ENCODE measurements at regions not wholly inside any gene's neighbourhood (a gene's known extent, or its start where the extent isn't known, plus 50 kb on each side); places are given as distances from the start of the nearest gene placed in this dataset.

- Histone ChIP-seq H3K27ac (no peak overlapping the region), H3K4me3 (ENCODE audit: low read depth in 1 of 2, low read length in 1 of 2) (no peak overlapping the region), H3K36me3 (no peaks in the 10 kb centered on the region), H3K9me3 (no peaks in the 10 kb centered on the region), H3K27me3 (no peaks in the 10 kb centered on the region), H3K4me1 (ENCODE audit: control insufficient read depth in 1 of 2, insufficient read depth in 1 of 2, low read depth in 1 of 2, low read length in 1 of 2) (no peaks in the 10 kb centered on the region)
- no peak for TF ChIP-seq CTCF (IDR thresholded peaks at IDR 0.05)
Measured at GRCh38 chr2:128996078-128996477, 677.4 kb upstream of the HS6ST1 start.

DNA sequence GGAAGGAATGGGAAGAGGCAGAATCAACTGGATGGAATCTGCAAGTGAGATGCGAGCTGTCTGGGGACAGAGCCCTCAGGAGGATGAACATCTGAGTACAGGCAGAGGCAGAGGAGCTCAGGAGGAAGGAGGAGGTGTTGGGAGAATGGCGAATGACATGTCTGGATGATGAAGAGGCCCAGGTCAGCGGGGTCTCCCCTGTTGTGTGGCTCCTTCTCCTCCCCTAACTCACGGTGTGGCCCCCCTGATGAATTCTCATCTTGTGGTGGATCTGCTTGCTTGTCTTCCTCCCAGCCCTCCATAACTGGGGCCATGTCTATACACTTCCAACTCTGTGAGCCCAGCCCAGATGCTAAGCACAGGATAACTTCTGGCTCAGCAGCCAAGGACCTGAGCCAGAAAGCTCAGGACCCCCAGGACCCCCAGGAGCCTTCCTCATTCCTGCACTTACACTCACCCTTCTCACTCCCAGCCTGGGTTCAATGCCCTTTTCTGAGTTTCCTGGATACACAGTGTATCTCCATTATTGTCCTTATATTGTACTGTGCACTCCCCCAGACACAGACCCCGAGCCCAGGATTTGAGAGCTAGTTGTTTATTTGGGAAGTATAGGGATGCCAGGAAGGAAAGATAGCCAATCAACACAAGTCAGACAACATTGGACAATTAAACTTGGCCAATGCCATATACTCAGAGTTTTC lies 678.6 kb upstream of the HS6ST1 start:
- Histone ChIP-seq H3K4me1 (ENCODE audit: control insufficient read depth in 1 of 2, insufficient read depth in 1 of 2, low read depth in 1 of 2, low read length in 1 of 2) (no peaks in the 10 kb centered on the region), H3K27me3 (no peaks in the 10 kb centered on the region), H3K27ac (no peak overlapping the region), H3K9me3 (no peaks in the 10 kb centered on the region), H3K4me3 (ENCODE audit: low read depth in 1 of 2, low read length in 1 of 2) (no peak overlapping the region), H3K36me3 (no peaks in the 10 kb centered on the region)
- no peak for TF ChIP-seq CTCF (IDR thresholded peaks at IDR 0.05)

DNA sequence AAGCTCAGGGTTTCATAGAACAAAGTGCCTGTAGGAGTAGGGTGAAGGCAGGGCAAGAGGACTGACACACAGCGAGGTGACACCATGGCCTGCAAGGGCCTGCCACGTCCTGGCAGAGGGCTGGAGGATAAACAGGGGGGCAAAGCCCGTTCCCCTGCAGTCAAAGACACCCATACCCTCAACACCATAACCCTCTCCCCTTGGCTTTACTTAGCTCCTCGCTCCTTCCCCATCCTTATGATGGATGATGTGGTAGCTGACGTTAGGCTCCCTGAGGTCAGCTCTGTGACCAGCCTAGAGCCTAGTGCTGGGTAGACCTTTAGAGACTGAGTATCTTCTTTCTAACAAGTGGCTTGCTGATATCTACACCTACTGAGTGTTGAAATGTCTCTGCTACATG lies 683.3 kb upstream of the HS6ST1 start:
- Histone ChIP-seq H3K4me1 (ENCODE audit: control insufficient read depth in 1 of 2, insufficient read depth in 1 of 2, low read depth in 1 of 2, low read length in 1 of 2) (no peaks in the 10 kb centered on the region), H3K27ac (no peak overlapping the region), H3K27me3 (no peaks in the 10 kb centered on the region), H3K4me3 (ENCODE audit: low read depth in 1 of 2, low read length in 1 of 2) (no peak overlapping the region), H3K9me3 (no peaks in the 10 kb centered on the region), H3K36me3 (no peaks in the 10 kb centered on the region)
- no peak for TF ChIP-seq CTCF (IDR thresholded peaks at IDR 0.05)

- H3K27me3 ChIP-seq = no peaks in the 10 kb centered on the region
- TF ChIP-seq CTCF (IDR thresholded peaks at IDR 0.05) = no peak
- H3K36me3 ChIP-seq = no peaks in the 10 kb centered on the region
- H3K9me3 ChIP-seq = no peaks in the 10 kb centered on the region
- no peak overlapping the region for H3K4me3 ChIP-seq (ENCODE audit: low read depth in 1 of 2, low read length in 1 of 2)
- H3K27ac ChIP-seq = no peak overlapping the region
- no peaks in the 10 kb centered on the region for H3K4me1 ChIP-seq (ENCODE audit: control insufficient read depth in 1 of 2, insufficient read depth in 1 of 2, low read depth in 1 of 2, low read length in 1 of 2)
Measured at GRCh38 chr2:129002751-129003150, 684.1 kb upstream of the HS6ST1 start.

- Histone ChIP-seq H3K27ac (no peak overlapping the region), H3K9me3 (no peaks in the 10 kb centered on the region), H3K4me3 (ENCODE audit: low read depth in 1 of 2, low read length in 1 of 2) (no peak overlapping the region), H3K27me3 (no peaks in the 10 kb centered on the region), H3K4me1 (ENCODE audit: control insufficient read depth in 1 of 2, insufficient read depth in 1 of 2, low read depth in 1 of 2, low read length in 1 of 2) (no peaks in the 10 kb centered on the region), H3K36me3 (no peaks in the 10 kb centered on the region)
- no peak for TF ChIP-seq CTCF (IDR thresholded peaks at IDR 0.05)
Measured at GRCh38 chr2:129004485-129004884, 685.8 kb upstream of the HS6ST1 start.
